ENCODE measurements at regions not wholly inside any gene's neighbourhood (a gene's known extent, or its start where the extent isn't known, plus 50 kb on each side); places are given as distances from the start of the nearest gene placed in this dataset.

DNA sequence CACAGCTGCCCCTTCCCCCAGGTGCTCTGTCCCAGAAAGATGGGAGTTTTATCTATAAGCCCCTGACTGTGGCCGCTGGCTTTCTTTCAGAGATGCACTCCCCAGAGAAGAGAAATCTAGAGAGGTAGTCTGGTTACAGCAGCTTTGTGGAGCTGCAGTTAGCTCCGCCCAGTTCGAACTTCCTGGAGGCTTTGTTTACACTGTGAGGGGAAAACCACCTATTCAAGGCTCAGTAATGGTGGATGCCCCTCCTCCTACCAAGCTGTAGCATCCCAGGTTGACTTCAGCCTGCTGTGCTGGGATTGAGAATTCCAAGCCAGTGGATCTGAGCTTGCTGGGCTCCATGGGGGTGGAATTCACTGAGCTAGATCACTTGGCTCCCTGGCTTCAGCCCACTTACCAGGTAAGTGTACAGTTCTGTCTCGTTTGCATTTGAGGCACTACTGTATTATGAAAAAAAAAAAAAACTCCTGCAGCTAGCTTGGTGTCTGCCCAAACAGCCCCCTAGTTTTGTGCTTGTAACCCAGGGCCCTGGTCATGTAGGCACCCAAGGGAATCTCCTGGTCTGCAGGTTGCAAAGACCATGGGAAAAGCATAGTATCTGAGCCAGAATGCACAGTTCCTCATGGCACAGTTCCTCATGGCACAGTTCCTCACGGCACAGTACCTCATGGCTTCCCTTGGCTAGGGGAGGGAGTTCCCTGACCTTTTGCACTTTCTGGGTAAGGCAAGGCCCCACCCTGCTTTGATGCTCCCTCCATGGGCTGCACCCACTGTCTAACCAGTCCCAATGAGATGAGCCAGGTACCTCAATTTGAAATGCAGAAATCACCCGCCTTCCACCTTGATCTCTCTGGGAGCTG lies 275.0 kb downstream of the CENPW start:
- TF ChIP-seq, protein P1, sequence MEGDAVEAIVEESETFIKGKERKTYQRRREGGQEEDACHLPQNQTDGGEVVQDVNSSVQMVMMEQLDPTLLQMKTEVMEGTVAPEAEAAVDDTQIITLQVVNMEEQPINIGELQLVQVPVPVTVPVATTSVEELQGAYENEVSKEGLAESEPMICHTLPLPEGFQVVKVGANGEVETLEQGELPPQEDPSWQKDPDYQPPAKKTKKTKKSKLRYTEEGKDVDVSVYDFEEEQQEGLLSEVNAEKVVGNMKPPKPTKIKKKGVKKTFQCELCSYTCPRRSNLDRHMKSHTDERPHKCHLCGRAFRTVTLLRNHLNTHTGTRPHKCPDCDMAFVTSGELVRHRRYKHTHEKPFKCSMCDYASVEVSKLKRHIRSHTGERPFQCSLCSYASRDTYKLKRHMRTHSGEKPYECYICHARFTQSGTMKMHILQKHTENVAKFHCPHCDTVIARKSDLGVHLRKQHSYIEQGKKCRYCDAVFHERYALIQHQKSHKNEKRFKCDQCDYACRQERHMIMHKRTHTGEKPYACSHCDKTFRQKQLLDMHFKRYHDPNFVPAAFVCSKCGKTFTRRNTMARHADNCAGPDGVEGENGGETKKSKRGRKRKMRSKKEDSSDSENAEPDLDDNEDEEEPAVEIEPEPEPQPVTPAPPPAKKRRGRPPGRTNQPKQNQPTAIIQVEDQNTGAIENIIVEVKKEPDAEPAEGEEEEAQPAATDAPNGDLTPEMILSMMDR (IDR thresholded peaks at IDR 0.05; ENCODE audit: insufficient read depth, low read depth, low read length), result no peak
- DNase-seq (ENCODE audit: low read depth), result no peak
- H3K4me3 ChIP-seq (ENCODE audit: low read depth, low read length), result no peak overlapping the region

DNA sequence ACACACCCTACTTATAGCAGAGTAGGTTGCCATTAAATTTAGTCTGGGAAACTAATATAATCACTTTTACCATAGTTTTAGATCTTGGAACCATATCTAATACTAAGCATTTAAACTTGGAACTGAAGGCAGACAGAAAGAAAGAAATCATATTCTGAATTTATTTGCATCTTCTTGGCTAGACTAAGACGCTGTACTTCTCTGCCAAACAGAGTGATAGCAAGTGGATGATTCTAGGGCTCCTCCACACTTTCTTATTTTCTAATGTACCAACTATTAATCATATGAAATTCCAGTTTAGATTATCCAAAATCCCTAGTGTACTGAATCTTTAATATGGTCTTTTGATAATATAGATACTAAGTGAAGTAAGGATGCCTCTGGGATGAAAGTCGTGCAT lies 277.0 kb downstream of the CENPW start:
- DNase-seq (ENCODE audit: low read depth), result no peak
- no peak overlapping the region for H3K4me3 ChIP-seq (ENCODE audit: low read depth, low read length)
- TF ChIP-seq, protein P1 (IDR thresholded peaks at IDR 0.05; ENCODE audit: insufficient read depth, low read depth, low read length), result no peak

DNA sequence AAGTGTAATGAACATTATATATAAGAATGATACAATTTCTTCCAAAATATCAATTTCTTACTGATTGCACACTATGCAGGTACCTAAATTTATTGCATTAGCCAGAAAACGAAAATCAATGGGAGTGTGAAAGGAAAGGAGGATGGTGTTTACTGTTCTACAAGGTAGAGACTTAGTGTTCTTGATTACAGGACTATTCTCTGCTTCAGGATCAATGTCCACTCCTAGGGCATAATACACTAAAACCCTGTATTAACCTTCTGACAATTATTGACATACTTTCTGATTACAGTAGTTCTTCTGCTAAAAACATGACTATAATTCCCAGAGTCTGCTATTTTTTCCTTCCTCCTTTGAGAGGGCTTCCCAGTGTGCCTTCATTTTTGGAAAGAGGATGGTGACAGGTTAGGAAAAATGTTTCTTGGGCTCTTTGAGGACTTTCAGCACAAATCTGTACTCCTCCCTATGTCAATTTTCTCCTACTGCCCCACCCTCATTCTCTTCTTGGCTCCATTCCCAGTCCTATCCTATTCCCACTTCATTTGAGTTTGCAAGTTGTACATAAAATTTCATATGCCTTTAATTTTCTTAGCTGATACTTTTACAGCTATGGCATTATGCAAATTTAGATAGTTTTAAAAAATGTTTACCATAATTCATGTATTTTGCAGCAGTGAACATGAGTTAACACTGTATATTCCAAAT lies 278.9 kb downstream of the CENPW start:
- H3K4me3 ChIP-seq (ENCODE audit: low read depth, low read length), result no peak overlapping the region
- TF ChIP-seq, protein P1 (IDR thresholded peaks at IDR 0.05; ENCODE audit: insufficient read depth, low read depth, low read length), result no peak
- DNase-seq (ENCODE audit: low read depth), result no peak

DNA sequence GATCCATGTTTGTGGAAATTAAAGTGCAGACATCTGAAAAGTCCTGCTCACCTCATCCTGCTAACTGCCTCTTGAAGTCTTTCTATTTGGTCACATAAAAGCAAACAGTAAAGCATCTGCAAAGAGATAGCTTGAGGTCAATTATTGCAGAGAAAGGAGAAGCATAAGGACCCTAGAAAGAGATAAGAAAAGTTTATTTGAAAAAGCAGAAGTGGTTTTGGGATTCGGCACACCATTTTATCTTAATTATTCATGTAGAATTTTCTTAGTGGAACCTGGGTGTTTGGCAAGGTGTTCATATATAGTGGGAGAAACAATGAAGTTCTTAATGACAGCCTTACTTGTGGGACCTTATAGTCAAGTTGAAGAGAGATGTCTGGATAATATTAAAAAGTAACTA lies 280.8 kb downstream of the CENPW start:
- DNase-seq (ENCODE audit: low read depth), result no peak
- no peak overlapping the region for H3K4me3 ChIP-seq (ENCODE audit: low read depth, low read length)
- TF ChIP-seq, protein P1 (IDR thresholded peaks at IDR 0.05; ENCODE audit: insufficient read depth, low read depth, low read length), result no peak

DNA sequence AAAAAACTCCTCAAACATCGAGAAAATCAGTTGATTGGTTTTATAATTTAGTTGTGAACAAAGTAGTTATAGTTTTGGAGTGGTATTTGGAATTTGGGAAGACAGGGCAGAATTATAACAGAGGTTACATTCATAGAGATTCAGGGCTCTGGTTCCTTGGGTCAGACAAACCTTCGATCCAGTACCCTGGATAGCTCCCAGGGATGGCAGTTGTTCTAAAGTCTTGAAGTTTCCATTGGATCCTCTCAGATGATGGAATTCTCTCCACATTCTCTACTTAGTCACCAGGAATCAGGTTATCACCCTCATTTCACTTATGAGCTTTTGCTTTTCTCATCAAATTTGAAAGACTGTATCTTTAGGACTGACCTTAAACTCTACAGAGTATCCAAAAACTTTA lies 285.1 kb downstream of the CENPW start:
- DNase-seq (ENCODE audit: low read depth), result peak; percentile 34
- TF ChIP-seq, protein P1 (IDR thresholded peaks at IDR 0.05; ENCODE audit: insufficient read depth, low read depth, low read length), result no peak
- no peak overlapping the region for H3K4me3 ChIP-seq (ENCODE audit: low read depth, low read length)

DNA sequence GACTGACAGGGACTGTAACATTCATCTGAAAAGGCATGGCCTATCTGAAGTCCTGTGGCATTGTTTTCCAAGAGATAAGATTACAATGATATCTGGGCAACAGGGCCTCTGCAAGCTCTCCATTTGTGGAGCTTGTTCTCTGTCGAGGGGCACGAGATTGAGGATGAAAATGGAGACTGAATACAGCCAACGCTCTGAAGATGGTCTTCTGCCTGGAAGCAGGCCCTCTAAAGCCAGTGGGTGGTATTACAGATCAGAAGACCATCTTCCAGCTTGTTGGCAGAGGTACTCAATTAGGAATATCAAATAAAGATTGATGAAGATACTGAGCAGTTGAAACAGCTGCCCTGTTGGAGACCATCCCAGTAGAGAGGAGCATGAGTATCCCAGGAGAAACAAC lies 288.2 kb downstream of the CENPW start:
- no peak for DNase-seq (ENCODE audit: low read depth)
- no peak overlapping the region for H3K4me3 ChIP-seq (ENCODE audit: low read depth, low read length)
- TF ChIP-seq, protein P1 (IDR thresholded peaks at IDR 0.05; ENCODE audit: insufficient read depth, low read depth, low read length), result peak; percentile 20
